ENCODE measurements at regions not wholly inside any gene's neighbourhood (a gene's known extent, or its start where the extent isn't known, plus 50 kb on each side); places are given as distances from the start of the nearest gene placed in this dataset.
"Not testable (repeated sequence)": the region's sequence is repeated elsewhere in the genome, so short reads cannot be mapped to it uniquely, and the experiment has no call there.

DNA sequence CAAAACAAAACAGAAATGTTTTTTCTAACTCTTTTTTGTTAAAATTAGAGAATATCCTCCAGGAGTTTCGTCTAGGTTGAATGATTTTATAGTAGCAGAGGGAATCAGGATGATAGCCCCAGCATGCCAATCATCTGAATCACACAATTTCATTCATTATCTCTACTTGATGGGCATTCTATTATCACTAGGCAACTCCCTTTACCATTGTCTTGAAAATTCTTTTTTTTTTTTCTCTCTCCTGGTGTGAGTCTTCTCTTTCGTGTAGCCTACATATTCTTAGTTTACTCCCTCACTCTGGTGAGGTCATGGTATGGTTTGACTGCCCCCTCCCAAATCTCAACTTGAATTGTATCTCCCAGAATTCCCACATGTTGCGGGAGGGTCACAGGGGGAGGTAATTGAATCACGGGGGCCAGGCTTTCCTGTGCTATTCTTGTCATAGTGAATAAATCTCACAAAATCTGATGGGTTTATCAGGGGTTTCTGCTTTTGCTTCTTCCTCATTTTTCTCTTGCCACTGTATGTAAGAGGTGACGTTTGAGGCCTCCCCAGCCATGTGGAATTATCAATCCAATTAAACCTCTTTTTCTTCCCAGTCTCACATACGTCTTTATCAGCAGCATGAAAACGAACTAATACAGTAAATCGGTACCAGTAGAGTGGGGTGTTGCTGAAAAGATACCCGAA lies 105.0 kb downstream of the OTUD1 start:
- DNase-seq (ENCODE audit: low read depth in 4 of 4, low spot score in 2 of 4) = no peak

DNA sequence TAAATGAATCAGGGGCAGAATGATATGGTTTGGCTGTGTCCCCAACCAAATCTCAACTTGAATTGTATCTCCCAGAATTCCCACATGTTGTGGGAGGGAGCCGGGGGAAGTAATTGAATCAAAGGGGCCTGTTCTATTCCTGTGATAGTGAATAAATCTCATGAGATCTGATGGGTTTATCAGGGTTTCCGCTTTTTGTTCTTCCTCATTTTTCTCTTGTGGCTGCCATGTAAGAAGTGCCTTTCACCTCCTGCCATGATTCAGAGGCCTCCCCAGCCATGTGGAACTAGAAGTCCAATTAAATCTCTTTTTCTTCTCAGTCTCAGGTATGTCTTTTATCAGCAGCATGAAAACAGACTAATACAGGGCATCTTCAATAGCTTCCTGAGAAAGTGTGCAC lies 107.0 kb downstream of the OTUD1 start:
- DNase-seq (ENCODE audit: low read depth in 4 of 4, low spot score in 2 of 4) = not testable (repeated sequence)

DNA sequence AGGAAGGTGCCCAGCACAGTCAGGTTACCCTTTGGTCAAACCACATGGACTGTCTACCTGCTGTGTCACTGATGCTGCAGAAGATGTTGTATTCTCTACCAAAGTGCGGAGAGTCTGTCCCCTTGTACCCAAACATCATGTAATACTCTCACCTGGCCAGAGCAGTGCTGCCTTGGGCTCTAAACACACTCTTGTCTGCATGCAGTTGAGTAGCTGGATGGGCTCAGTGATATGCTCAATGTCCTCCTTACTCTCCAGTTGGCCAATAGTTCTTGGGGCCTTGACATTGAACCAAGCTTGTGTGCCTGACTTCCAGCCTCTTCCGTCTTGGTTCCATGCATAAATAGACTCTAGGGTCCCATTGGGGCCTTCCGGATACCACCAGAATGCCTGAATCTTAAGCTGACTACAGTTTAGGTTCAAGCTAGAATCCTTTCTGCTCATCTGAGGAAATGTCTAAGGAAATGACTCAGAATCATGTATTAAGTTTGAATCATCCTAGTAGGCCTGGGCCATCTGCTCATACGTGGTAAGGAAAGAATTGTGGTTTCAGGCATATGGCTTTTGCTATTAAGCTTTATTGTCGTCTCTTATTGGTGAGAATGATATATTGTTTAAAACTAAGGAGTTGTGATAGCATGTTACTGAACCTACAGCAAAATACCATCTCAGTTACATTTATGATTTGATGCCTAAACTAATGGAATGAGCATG lies 118.0 kb downstream of the OTUD1 start:
- DNase-seq (ENCODE audit: low read depth in 4 of 4, low spot score in 2 of 4) = no peak

DNA sequence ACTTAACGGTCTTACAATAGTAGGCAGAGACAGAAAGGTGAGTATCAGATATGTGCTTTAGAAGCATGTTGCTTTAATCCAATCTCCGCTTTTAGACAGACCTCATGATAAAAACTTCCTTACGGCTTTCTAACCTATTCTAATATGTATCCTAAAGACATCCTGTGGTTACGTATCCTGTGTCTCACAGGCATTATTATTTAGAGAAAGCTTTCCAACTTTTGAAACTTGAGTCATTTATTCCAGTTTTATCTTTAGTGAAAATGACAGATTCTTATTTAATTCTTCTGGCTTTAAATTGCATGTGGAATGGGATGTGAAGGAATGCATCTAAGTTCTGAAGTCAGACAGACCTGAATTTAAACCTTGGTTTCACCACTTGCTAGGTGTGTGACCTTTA lies 118.9 kb downstream of the OTUD1 start:
- no peak for DNase-seq (ENCODE audit: low read depth in 4 of 4, low spot score in 2 of 4)

DNA sequence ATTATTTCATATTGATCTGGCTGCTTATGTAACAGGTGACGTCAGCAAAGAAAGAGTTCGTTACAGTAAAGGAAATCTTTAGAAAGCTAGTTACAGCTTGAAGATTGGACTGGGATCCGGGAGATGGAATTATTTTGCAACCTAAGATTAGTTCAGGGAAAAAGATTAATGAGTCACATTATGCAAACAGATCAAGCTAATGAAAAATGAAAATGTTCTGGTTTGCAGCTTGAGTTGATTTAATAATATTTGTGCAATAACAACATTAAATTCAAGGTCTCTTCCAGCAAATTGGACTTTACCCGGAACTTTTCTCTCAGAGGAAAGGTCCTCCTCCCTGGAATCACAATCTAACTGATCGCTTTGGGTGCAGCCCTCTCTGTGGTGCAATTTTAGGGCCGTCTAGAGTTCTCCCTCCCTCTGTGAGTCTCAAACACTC lies 119.5 kb downstream of the OTUD1 start:
- no peak for DNase-seq (ENCODE audit: low read depth in 4 of 4, low spot score in 2 of 4)

DNA sequence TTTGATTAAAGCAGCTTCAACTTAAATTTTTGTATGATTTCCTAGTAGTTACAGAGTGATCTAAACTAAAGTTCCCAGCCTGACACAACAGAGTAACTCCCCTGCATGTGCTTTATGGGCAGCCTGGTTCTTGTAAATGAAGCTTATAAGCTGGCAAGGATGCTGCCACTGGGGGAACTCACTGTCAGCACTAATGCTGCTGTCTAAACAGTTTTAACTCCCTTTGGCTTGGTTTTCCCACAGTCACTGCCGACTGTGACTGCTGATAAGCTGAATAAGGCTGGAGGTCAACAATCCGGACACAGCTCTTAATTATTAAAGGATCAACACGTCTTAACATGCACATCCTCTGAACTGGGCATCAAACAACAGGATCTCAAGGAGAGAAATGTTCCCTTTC lies 130.1 kb downstream of the OTUD1 start:
- no peak for DNase-seq (ENCODE audit: low read depth in 4 of 4, low spot score in 2 of 4)

DNA sequence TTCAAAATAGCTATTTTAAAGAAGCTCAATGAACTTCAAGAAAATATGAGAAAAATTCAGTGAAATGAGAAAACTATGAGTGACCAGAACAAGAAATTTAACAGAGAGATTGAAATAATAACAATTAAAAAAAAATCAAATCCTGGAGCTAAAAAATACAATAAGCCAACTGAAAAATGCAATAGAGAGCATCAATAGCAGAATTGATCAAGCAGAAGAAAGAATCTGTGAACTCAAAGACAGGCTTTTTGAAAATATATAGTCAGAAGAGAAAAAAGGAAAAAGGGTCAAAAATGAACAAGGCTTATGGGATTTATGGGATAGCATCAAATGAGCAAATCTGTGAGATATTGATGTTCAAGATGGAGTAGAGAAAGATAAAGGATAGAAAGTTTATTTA lies 133.0 kb downstream of the OTUD1 start:
- no peak for DNase-seq (ENCODE audit: low read depth in 4 of 4, low spot score in 2 of 4)

DNA sequence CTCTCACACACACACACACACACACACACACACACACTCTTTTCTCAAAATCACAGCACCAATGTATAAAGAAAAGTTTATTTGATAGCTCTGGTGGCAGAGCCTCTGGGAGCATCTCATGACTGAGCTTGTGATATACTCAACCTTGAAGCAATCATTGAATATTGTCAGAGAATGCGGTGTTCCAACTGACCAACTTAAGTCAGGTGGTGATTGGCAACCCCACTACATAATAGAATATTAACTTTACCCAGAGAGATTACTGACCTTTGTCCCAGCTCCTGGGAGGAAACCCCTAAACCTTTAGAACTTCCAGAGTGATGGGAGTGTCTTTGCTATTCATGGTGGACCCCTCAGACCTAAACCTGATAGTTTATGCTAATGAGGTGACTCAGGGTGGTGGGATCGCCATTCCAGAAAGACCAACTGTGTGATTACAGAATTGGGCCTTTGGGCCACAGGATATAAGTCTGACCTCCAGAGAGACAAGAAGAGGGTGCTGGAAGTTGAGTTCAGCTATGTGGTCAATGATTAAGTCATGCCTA lies 143.1 kb downstream of the OTUD1 start:
- DNase-seq (ENCODE audit: low read depth in 4 of 4, low spot score in 2 of 4) = no peak

DNA sequence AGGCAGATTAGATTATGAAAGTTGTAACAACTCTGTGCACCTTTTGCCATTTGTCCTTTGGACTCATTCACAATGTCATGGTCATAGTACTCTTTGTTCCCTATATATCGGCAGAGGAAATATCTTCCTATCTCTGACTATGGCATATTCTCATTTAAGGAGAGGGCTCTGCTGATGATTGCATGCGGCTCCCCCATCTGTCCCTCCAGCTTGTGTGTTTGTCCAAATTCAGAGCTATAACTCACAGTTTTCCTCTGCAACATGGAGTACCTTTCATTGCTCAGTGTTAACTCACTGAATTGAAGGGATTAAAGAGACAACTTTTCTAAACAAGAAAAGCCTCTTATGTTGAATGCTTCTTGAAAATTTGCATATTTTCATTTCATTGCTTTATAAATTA lies 145.5 kb downstream of the OTUD1 start:
- DNase-seq (ENCODE audit: low read depth in 4 of 4, low spot score in 2 of 4) = no peak

DNA sequence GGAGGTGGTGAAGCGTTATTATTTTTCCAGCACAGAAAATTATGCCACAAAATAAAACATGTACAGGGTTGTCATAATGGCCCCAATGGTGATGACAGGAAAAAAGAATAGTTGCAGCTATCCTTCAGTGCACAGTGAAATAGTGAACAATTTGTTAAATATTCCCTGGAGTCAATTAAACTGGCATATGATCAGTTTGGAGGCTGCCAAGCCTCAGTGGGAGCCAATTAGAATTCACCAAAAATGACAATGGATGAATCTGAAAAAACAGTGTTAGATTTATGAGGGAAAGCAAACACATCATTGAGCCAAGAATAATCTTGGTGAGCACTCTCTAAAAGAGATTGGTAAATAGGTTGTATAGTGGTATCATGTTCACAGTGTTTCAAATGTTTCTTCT lies 146.3 kb downstream of the OTUD1 start:
- no peak for DNase-seq (ENCODE audit: low read depth in 4 of 4, low spot score in 2 of 4)

DNA sequence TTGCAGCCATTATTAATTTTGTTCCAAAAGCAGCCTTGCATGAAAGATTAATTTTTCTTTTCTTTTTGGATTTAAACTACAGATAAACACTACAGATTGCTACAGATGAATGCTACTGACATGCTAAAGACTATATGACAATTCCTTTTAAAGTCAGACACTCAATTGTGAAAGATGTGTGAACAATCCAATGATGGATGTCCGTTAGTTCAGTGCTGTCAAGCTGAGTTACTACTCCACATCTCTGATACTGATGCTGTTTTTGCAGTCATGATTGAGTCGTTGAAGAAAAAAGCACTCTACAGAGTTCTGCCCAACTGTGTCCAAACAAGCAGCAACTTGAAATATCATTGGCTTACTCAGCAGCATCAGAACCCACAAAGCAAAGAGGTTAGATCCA lies 146.8 kb downstream of the OTUD1 start:
- DNase-seq (ENCODE audit: low read depth in 4 of 4, low spot score in 2 of 4) = no peak

DNA sequence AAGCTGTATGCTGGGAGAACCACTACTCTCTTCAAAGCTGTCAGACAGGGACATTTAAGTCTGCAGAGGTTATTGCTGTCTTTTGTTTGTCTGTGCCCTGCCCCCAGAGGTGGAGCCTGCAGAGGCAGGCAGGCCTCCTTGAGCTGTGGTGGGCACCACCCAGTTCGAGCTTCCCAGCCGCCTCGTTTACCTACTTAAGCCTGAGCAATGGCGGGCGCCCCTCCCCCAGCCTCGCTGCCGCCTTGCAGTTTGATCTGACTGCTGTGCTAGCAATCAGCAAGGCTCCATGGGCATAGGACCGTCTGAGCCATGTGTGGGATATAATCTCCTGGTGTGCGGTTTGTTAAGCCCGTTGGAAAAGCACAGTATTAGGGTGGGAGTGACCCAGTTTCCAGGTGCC lies 156.4 kb downstream of the OTUD1 start:
- not testable (repeated sequence) for DNase-seq (ENCODE audit: low read depth in 4 of 4, low spot score in 2 of 4)

DNA sequence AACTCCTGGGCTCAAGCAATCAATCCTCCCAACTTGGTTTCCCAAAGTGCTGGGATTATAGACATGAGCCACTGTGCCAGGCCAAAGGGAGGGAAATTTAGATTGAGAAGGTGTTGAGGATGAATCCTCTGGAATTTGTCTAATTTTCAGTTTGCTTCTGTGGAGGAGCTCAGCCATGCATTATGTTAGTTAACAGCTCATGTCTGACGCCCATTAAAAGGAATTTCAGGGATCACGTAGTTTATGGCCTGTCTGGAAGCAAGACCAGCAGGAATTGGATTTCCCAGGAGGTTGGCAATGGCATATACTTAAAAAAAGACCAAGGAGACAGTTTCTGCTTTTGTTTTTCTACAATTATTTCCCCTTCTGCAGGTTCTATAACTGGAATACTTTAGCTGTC lies 165.7 kb downstream of the OTUD1 start:
- peak in 3 of 4 donors; percentile 39 to 55 (median 44) for DNase-seq (ENCODE audit: low read depth in 4 of 4, low spot score in 2 of 4)

DNA sequence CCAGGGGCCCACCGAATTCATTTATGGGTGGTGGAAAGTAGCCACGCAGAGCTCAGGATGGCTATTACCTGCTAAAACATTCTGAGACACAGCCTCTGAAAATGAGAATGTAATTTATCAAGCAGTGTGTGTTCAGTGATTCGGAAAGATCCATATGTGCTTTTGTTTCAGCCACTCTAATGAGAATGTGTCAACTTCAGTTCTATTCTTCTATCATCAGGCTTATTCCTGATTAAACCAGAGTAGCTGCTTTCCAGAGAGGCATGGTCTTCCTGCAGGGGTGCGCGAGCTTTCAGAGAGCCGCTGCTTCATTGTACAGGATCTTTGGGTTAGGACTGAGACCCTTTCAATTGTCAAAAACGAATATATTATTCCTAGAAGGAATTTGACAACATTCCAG lies 167.6 kb downstream of the OTUD1 start:
- no peak for DNase-seq (ENCODE audit: low read depth in 4 of 4, low spot score in 2 of 4)

DNA sequence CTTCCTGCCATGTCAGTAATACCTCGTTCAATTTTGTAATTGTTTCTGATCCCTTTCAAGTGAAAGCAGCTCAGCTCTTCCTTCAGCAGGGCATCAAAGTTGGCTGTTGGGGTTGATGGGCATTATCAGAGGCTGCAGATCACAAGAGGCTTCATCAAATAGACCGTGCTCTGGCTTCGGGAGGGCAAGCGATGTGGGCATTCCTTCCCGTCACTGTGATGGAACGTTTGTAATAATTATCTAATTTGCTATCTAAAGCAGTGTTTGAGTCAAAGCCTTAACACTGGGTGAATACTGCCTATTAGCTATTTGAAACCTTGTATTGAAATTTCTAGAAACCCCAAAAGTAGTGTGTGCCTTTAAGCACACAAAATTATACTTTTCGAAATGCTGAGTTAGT lies 170.1 kb downstream of the OTUD1 start:
- no peak for DNase-seq (ENCODE audit: low read depth in 4 of 4, low spot score in 2 of 4)

DNA sequence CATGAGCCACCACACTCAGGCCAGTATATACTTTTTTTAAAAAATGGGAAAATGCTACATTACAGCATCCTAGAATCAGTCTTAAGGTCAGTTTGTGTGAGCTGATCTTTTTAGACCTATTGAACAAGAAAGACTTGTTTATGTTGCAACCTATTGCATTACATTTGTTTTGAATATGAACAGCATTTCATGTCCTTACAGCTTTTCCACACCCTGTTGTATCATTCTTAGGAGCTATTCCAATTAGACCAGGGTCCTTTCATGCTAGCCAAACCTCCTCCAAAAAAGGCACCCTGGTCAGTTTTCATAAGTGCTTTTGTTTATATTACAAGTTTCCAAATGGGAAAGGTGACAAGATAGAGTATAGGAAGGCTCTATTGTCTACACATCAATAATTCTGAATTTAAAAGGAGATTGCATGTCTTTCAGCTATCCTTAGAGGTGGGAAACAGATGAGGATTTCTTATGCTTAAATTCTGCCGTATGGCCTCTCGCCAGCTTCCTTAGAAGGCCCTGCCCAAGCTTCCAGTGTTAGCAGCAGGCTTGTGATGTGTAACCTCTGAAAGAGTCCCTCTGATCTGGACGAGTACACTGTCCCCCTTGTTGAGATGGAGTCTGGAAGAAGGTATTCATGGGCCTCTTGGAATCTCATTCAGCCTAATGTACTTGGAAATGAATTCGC lies 171.9 kb downstream of the OTUD1 start:
- DNase-seq (ENCODE audit: low read depth in 4 of 4, low spot score in 2 of 4) = no peak

DNA sequence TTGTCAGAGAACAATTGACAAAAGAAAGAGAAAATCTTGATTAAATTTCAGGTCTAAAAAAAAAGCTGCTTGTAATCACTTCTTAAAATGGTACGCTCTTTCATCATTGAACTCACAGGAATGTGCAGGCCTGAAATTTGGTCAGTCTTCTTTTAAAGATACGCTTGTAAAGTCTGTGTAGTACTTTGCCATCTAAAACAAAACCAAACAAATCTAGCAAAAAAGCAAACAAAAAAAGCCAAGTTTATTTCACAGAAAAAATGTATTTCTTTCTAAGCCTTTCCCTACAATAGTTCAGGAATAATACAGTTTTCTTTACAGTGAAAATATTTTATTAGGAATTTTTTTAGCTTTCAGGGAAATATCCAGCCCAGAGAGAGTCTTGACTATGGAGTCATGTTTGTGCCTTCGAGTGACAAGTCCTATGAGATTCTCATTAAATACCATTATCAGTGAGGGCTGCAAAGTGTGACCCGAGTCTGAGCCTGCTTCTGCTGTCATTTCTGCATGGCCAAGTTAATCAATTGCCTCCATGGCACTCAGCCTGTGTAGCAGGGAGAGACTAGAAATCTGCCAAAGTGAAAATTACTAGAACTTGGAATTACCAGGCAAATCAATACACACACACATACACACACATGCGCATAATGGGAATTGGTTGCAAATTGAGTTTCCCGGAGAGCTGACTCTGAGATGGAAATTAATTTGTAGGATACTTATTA lies 172.6 kb downstream of the OTUD1 start:
- DNase-seq (ENCODE audit: low read depth in 4 of 4, low spot score in 2 of 4) = no peak

DNA sequence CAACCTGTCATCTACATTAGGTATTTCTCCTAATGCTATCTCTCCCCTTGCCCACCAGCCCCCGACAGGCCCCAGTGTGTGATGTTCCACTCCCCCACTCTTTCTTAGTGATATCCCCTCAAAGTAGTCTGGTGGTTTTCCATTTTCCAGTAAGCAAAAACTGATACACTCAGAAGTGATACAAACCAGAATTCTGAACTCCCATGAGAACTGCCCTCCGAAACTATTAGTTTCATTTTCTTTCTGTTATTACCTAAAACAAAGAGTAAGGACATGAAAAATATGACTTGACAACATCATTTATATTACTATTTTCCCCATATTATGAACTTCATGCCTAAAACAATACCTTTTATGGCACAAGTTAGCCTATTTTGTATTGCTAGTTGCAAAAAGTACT lies 175.0 kb downstream of the OTUD1 start:
- DNase-seq (ENCODE audit: low read depth in 4 of 4, low spot score in 2 of 4) = no peak

DNA sequence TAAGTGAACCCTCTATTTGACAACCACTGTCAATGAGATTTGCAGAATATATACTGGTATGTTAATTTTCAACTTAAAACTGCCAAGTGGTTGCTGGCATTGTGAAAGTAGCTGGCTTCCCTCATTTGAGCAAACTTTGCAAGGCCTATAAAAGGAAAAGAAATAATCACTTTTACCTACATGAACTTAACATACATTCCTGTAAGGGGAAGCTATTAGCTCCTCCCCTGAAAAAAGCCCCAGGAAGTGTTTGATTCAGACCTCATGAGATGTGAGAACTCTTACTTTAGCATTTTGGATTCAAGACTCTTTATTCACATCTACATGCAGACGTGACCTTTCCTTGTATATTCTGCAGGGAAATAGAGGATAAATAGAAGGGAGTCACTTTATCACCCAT lies 175.6 kb downstream of the OTUD1 start:
- DNase-seq (ENCODE audit: low read depth in 4 of 4, low spot score in 2 of 4) = no peak

DNA sequence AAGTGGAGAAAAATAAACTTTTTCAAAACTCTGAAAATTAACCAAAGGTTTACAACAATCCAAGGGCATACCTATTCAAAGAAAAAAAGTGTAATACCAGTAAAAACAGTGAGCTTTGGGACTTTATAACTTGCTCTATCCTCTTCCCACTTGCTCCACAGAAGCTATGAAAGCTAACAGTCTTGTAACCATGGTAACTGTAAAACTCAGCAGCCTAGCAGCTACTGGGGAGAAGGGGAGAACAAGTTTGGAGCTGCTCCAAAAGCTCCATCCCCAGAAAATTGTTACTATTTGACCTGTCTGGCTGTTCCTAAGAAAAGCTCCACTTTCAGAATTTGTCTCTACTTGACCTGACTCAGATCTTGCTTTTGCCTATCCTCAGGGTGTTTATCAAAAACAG lies 191.5 kb downstream of the OTUD1 start:
- DNase-seq (ENCODE audit: low read depth in 4 of 4, low spot score in 2 of 4) = no peak

DNA sequence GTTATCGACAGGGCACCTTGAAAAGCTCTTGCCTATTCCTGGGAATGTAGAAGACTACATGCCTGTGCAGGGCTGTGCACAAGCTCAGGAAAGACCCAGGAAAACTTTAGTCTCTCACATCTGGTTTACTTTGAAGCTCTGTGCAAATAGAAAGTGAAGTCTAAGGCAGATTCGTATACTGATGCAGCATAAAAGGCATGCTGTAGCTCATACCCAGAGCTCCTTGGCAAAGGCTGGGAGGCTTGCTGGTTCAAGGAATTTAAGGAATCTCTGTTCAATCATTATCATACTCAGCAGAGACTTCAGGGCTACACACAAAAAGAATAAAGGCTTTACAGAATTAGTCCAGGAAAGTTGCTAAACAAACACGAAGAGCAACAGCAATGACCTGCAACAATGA lies 192.0 kb downstream of the OTUD1 start:
- DNase-seq (ENCODE audit: low read depth in 4 of 4, low spot score in 2 of 4) = no peak

Data from left renal cortex interstitium (tissue), 4 donors.